ENCODE measurements at regions not wholly inside any gene's neighbourhood (a gene's known extent, or its start where the extent isn't known, plus 50 kb on each side); places are given as distances from the start of the nearest gene placed in this dataset.

GRCh38 chr9:129326061-129327005, 148.3 kb upstream of the IER5L start:
- Histone ChIP-seq H3K27ac (ENCODE audit: low read depth, low read length) (no peak overlapping the region), H3K9me2 (replicated peaks; ENCODE audit: control insufficient read depth, low read length) (no peaks in the 10 kb centered on the region), H4K20me1 (ENCODE audit: control insufficient read depth, insufficient read depth, low read depth, low read length) (no peaks in the 10 kb centered on the region), H3K27me3 (ENCODE audit: control insufficient read depth, low read length) (no peaks in the 10 kb centered on the region), H3K9me3 (ENCODE audit: control insufficient read depth, insufficient read depth, low read length) (0 out of 2 replicates have a peak, but pooled peaks cover 6% of the 10 kb centered on the region), H3K36me3 (ENCODE audit: control insufficient read depth, low read length) (no peaks in the 10 kb centered on the region), H3K4me2 (ENCODE audit: low read length) (no peak overlapping the region), H3K4me3 (ENCODE audit: low read length) (no peak overlapping the region), H3F3A (ENCODE audit: control insufficient read depth, insufficient read depth) (no peaks in the 10 kb centered on the region), H3K79me2 (ENCODE audit: control insufficient read depth, low read length) (no peaks in the 10 kb centered on the region), H3K4me1 (ENCODE audit: control insufficient read depth, low read length) (no peaks in the 10 kb centered on the region)
- no peak for TF ChIP-seq EZH2phosphoT487 (IDR thresholded peaks at IDR 0.05; ENCODE audit: borderline replicate concordance, low read length)
- TF ChIP-seq, protein P1, sequence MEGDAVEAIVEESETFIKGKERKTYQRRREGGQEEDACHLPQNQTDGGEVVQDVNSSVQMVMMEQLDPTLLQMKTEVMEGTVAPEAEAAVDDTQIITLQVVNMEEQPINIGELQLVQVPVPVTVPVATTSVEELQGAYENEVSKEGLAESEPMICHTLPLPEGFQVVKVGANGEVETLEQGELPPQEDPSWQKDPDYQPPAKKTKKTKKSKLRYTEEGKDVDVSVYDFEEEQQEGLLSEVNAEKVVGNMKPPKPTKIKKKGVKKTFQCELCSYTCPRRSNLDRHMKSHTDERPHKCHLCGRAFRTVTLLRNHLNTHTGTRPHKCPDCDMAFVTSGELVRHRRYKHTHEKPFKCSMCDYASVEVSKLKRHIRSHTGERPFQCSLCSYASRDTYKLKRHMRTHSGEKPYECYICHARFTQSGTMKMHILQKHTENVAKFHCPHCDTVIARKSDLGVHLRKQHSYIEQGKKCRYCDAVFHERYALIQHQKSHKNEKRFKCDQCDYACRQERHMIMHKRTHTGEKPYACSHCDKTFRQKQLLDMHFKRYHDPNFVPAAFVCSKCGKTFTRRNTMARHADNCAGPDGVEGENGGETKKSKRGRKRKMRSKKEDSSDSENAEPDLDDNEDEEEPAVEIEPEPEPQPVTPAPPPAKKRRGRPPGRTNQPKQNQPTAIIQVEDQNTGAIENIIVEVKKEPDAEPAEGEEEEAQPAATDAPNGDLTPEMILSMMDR (IDR thresholded peaks at IDR 0.05; ENCODE audit: low read depth, low read length, poor library complexity, severe bottlenecking) = no peak

DNA sequence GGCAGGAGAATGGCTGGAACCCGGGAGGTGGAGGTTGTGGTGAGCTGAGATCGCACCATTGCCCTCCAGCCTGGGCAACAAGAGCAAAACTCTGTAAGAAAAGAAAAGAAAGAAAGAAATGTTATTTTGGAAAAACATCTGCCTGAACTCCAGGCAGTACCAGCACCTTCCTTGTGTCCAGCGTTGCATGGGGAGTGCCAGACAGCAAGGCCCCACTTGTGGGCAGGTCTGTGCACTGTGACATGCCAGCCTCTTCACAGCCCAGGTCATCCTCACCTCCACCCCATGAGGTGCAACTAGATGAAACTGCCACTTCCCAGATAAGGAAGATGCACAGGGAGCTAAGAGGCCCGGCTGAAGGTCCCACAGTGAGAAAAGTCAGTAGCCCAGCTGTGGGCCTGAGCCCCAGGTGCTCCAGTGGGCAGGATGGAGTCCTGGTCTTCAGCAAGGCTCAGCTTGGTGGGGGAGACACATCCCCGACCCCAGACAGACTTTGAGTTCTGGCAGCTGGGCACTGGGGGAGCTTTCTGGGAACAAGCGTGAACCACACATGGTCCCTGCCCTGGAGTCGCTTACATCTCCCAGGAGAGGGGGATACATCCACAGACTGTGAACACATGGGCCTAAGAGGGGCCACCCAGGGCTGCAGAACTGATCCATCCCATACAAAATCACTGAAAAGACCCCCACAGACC, 146.9 kb upstream of the IER5L start:
- no peak overlapping the region for H3K4me2 ChIP-seq (ENCODE audit: low read length)
- H3K9me2 ChIP-seq (replicated peaks; ENCODE audit: control insufficient read depth, low read length) = no peaks in the 10 kb centered on the region
- no peaks in the 10 kb centered on the region for H3K9me3 ChIP-seq (ENCODE audit: control insufficient read depth, insufficient read depth, low read length)
- TF ChIP-seq, protein P1 (IDR thresholded peaks at IDR 0.05; ENCODE audit: low read depth, low read length, poor library complexity, severe bottlenecking) = no peak
- TF ChIP-seq EZH2phosphoT487 (IDR thresholded peaks at IDR 0.05; ENCODE audit: borderline replicate concordance, low read length) = no peak
- no peaks in the 10 kb centered on the region for H3K36me3 ChIP-seq (ENCODE audit: control insufficient read depth, low read length)
- no peaks in the 10 kb centered on the region for H3F3A ChIP-seq (ENCODE audit: control insufficient read depth, insufficient read depth)
- no peaks in the 10 kb centered on the region for H3K79me2 ChIP-seq (ENCODE audit: control insufficient read depth, low read length)
- H3K4me3 ChIP-seq (ENCODE audit: low read length) = no peak overlapping the region
- H3K4me1 ChIP-seq (ENCODE audit: control insufficient read depth, low read length) = peaks cover 11% of the 10 kb centered on the region
- H3K27ac ChIP-seq (ENCODE audit: low read depth, low read length) = no peak overlapping the region
- no peaks in the 10 kb centered on the region for H4K20me1 ChIP-seq (ENCODE audit: control insufficient read depth, insufficient read depth, low read depth, low read length)
- peaks cover 12% of the 10 kb centered on the region for H3K27me3 ChIP-seq (ENCODE audit: control insufficient read depth, low read length)

- Histone ChIP-seq H3K4me3 (ENCODE audit: low read length) (no peak overlapping the region), H3K27ac (ENCODE audit: low read depth, low read length) (no peak overlapping the region), H4K20me1 (ENCODE audit: control insufficient read depth, insufficient read depth, low read depth, low read length) (no peaks in the 10 kb centered on the region), H3K27me3 (ENCODE audit: control insufficient read depth, low read length) (peaks cover 14% of the 10 kb centered on the region), H3K79me2 (ENCODE audit: control insufficient read depth, low read length) (no peaks in the 10 kb centered on the region), H3K9me2 (replicated peaks; ENCODE audit: control insufficient read depth, low read length) (no peaks in the 10 kb centered on the region), H3K4me1 (ENCODE audit: control insufficient read depth, low read length) (peaks cover 11% of the 10 kb centered on the region), H3F3A (ENCODE audit: control insufficient read depth, insufficient read depth) (no peaks in the 10 kb centered on the region), H3K9me3 (ENCODE audit: control insufficient read depth, insufficient read depth, low read length) (no peaks in the 10 kb centered on the region), H3K4me2 (ENCODE audit: low read length) (no peak overlapping the region), H3K36me3 (ENCODE audit: control insufficient read depth, low read length) (no peaks in the 10 kb centered on the region)
- no peak for TF ChIP-seq EZH2phosphoT487 (IDR thresholded peaks at IDR 0.05; ENCODE audit: borderline replicate concordance, low read length)
- TF ChIP-seq, protein P1 (IDR thresholded peaks at IDR 0.05; ENCODE audit: low read depth, low read length, poor library complexity, severe bottlenecking) = no peak
These were observed 146.0 kb upstream of the IER5L start for GRCh38 chr9:129323999-129324553.

Data from DOHH2 (cell line).